GM10266 (cell line): ENCODE measurements at regions not wholly inside any gene's neighbourhood (a gene's known extent, or its start where the extent isn't known, plus 50 kb on each side); places are given as distances from the start of the nearest gene placed in this dataset.

Experiments used
- DNase-seq: peaks from one replicate; pipeline ENCODE4 v3.0.0; 2012; ENCODE audit errors: extremely low spot score
- TF ChIP-seq, protein P1 (sequence below): IDR thresholded peaks from 2 replicates; pipeline ENCODE4 v1.5.1; 2012; ENCODE audit warnings: mild to moderate bottlenecking, low read depth; ENCODE audit not compliant: control insufficient read depth, insufficient read depth; ENCODE audit errors: missing control alignments

GRCh38 chr15:31446546-31446945 is 119.9 kb downstream of the KLF13 start:
- TF ChIP-seq, protein P1, sequence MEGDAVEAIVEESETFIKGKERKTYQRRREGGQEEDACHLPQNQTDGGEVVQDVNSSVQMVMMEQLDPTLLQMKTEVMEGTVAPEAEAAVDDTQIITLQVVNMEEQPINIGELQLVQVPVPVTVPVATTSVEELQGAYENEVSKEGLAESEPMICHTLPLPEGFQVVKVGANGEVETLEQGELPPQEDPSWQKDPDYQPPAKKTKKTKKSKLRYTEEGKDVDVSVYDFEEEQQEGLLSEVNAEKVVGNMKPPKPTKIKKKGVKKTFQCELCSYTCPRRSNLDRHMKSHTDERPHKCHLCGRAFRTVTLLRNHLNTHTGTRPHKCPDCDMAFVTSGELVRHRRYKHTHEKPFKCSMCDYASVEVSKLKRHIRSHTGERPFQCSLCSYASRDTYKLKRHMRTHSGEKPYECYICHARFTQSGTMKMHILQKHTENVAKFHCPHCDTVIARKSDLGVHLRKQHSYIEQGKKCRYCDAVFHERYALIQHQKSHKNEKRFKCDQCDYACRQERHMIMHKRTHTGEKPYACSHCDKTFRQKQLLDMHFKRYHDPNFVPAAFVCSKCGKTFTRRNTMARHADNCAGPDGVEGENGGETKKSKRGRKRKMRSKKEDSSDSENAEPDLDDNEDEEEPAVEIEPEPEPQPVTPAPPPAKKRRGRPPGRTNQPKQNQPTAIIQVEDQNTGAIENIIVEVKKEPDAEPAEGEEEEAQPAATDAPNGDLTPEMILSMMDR = no peak

DNA sequence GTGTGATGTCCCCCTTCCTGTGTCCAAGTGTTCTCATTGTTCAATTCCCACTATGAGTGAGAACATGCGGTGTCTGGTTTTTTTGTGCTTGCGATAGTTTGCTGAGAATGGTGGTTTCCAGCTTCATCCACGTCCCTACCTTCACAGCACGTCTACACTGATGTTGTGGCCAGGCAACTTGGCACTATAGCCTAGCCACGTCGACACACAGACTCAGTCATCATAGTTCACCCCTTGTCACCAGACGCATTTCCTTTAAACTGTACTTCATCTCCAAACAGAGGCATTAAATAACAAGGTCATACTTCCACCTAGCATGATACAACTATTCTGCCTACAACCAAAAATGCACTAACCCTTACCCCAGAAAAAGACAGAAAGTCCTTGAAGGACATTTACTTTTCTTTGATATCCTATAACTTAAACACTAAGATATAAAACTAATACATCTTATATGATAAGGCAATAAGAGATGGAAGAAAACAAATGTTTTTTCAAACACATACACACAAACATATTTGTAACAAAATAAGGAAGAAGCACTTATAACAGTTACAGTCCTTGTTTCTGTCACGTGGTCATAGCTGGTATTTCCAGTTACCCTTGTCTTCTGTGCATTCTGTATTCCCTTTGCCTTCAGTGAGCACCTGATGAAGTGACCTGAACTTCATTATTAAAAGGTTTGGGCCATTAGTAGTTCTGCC is 121.4 kb downstream of the KLF13 start:
- TF ChIP-seq, protein P1 = no peak
- no peak for DNase-seq

More at GRCh38 chr15:31446546-31446945, 119.9 kb downstream of the KLF13 start:
- DNase-seq = no peak

- DNase-seq = no peak
- TF ChIP-seq, protein P1 = no peak
Observed at GRCh38 chr15:31448635-31448979, 122.0 kb downstream of the KLF13 start.

- TF ChIP-seq, protein P1 = no peak
- no peak for DNase-seq
Observed at GRCh38 chr15:31452595-31453557, 126.2 kb downstream of the KLF13 start.

DNA sequence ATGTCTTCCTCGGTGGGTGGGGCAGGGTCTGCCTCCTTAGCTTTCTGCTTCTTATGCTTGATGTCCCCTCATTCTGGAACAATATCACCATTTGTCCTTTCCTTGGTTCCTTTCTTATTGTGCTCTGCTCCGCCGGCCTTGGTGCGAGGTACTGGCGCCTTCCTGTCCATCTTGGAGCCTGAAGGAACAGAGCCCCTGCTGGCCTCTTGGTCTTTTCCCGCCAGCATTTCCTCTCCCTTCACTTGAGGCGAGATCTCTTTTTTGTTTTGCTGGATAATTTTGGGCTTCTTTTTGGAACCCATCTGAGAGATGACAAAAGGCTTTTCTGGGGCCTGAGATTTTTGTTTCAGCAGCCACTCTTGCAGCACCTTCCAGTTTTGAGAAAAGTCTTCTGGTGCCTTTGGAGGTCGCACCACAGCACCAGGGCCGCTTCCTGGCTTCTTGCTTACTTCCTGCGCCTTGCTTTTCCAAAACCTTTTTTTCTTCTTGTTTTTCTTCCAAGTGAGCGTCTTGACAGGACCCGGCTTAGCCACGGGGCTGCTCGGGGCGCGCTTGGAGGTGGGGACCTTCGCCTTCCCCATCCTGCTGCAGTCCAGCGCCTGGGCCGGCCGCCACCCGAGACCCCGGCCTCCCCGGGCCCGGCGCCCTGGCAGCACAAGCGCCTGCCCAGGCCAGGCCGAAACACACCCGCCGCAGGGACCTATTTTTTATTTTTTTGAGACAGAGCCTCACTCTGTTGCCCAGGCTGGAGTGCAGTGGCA is 127.1 kb downstream of the KLF13 start:
- TF ChIP-seq, protein P1 = no peak
- DNase-seq = no peak

GRCh38 chr15:31455499-31455898 is 128.9 kb downstream of the KLF13 start:
- no peak for DNase-seq
- TF ChIP-seq, protein P1 = no peak
